ENCODE measurements at regions not wholly inside any gene's neighbourhood (a gene's known extent, or its start where the extent isn't known, plus 50 kb on each side); places are given as distances from the start of the nearest gene placed in this dataset.
A peak's percentile ranks its signal among the peaks of the same experiment; 100 is the strongest.

GRCh38 chr14:97976861-97977260, 1179.7 kb downstream of the VRK1 start:
- Histone ChIP-seq H3K27ac (no peak overlapping the region), H3K79me2 (no peaks in the 10 kb centered on the region), H3K9ac (no peak overlapping the region), H3K27me3 (ENCODE audit: control insufficient read depth, insufficient read depth, low read length) (no peaks in the 10 kb centered on the region), H3K4me1 (no peaks in the 10 kb centered on the region), H3K4me2 (ENCODE audit: low read length) (no peak overlapping the region), H2AFZ (no peak overlapping the region), H3K4me3 (ENCODE audit: low read depth, low read length) (no peak overlapping the region), H3K36me3 (ENCODE audit: control insufficient read depth, insufficient read depth, low read length) (no peaks in the 10 kb centered on the region), H3K9me3 (ENCODE audit: control insufficient read depth, low read length) (no peaks in the 10 kb centered on the region)
- TF ChIP-seq, protein P1, sequence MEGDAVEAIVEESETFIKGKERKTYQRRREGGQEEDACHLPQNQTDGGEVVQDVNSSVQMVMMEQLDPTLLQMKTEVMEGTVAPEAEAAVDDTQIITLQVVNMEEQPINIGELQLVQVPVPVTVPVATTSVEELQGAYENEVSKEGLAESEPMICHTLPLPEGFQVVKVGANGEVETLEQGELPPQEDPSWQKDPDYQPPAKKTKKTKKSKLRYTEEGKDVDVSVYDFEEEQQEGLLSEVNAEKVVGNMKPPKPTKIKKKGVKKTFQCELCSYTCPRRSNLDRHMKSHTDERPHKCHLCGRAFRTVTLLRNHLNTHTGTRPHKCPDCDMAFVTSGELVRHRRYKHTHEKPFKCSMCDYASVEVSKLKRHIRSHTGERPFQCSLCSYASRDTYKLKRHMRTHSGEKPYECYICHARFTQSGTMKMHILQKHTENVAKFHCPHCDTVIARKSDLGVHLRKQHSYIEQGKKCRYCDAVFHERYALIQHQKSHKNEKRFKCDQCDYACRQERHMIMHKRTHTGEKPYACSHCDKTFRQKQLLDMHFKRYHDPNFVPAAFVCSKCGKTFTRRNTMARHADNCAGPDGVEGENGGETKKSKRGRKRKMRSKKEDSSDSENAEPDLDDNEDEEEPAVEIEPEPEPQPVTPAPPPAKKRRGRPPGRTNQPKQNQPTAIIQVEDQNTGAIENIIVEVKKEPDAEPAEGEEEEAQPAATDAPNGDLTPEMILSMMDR (IDR thresholded peaks at IDR 0.05), result no peak

- TF ChIP-seq, protein P1 (IDR thresholded peaks at IDR 0.05), result no peak
- no peaks in the 10 kb centered on the region for H3K79me2 ChIP-seq
- no peak overlapping the region for H3K4me2 ChIP-seq (ENCODE audit: low read length)
- no peaks in the 10 kb centered on the region for H3K9me3 ChIP-seq (ENCODE audit: control insufficient read depth, low read length)
- no peaks in the 10 kb centered on the region for H3K4me1 ChIP-seq
- H3K9ac ChIP-seq, result no peak overlapping the region
- H3K27me3 ChIP-seq (ENCODE audit: control insufficient read depth, insufficient read depth, low read length), result no peaks in the 10 kb centered on the region
- no peaks in the 10 kb centered on the region for H3K36me3 ChIP-seq (ENCODE audit: control insufficient read depth, insufficient read depth, low read length)
- H3K4me3 ChIP-seq (ENCODE audit: low read depth, low read length), result no peak overlapping the region
- H3K27ac ChIP-seq, result no peak overlapping the region
- H2AFZ ChIP-seq, result peak overlapping the region; percentile 25
Observed at GRCh38 chr14:97977651-97978261, 1180.6 kb downstream of the VRK1 start.

- Histone ChIP-seq H3K36me3 (ENCODE audit: control insufficient read depth, insufficient read depth, low read length) (no peaks in the 10 kb centered on the region), H3K9ac (no peak overlapping the region), H3K4me2 (ENCODE audit: low read length) (no peak overlapping the region), H3K9me3 (ENCODE audit: control insufficient read depth, low read length) (no peaks in the 10 kb centered on the region), H3K27ac (no peak overlapping the region), H3K27me3 (ENCODE audit: control insufficient read depth, insufficient read depth, low read length) (no peaks in the 10 kb centered on the region), H3K4me3 (ENCODE audit: low read depth, low read length) (no peak overlapping the region), H3K79me2 (no peaks in the 10 kb centered on the region), H3K4me1 (no peaks in the 10 kb centered on the region), H2AFZ (peak overlapping the region; percentile 25)
- TF ChIP-seq, protein P1 (IDR thresholded peaks at IDR 0.05), result peak; percentile 17
Observed at GRCh38 chr14:97978341-97978740, 1181.2 kb downstream of the VRK1 start.

GRCh38 chr14:97993508-97994019, 1196.4 kb downstream of the VRK1 start:
- no peaks in the 10 kb centered on the region for H3K4me1 ChIP-seq

More at GRCh38 chr14:97993508-97994019, 1196.4 kb downstream of the VRK1 start:
- TF ChIP-seq, protein P1 (IDR thresholded peaks at IDR 0.05), result no peak
- Histone ChIP-seq H3K27me3 (ENCODE audit: control insufficient read depth, insufficient read depth, low read length) (no peaks in the 10 kb centered on the region), H2AFZ (no peak overlapping the region), H3K79me2 (no peaks in the 10 kb centered on the region), H3K9ac (no peak overlapping the region), H3K9me3 (ENCODE audit: control insufficient read depth, low read length) (no peaks in the 10 kb centered on the region), H3K4me2 (ENCODE audit: low read length) (no peak overlapping the region), H3K4me3 (ENCODE audit: low read depth, low read length) (no peak overlapping the region), H3K36me3 (ENCODE audit: control insufficient read depth, insufficient read depth, low read length) (no peaks in the 10 kb centered on the region), H3K27ac (no peak overlapping the region)
